Peyer's patch (tissue), 4 donors: ENCODE measurements at regions not wholly inside any gene's neighbourhood (a gene's known extent, or its start where the extent isn't known, plus 50 kb on each side); places are given as distances from the start of the nearest gene placed in this dataset.

Source experiments
- DNase-seq, 3 donors: peaks; one replicate each; pipeline ENCODE4 v3.0.0-alpha.2; 2017 to 2019
- H3K27ac ChIP-seq, 4 donors: fragments of 200-600 bp; sonication (generic); one replicate each; pipeline ENCODE4 v1.5.1; 2016 to 2019
- H3K27me3 ChIP-seq, 2 donors: fragments of 200-600 bp; sonication (generic); one replicate each; pipeline ENCODE4 v1.5.1; 2019
- H3K36me3 ChIP-seq, 3 donors: fragments of 200-600 bp; sonication (generic); one replicate each; pipeline ENCODE4 v1.5.1; 2016 to 2019
- H3K4me1 ChIP-seq, 4 donors: fragments of 200-600 bp; sonication (generic); one replicate each; pipeline ENCODE4 v1.5.1; 2016 to 2019
- H3K4me3 ChIP-seq, 4 donors: fragments of 200-600 bp; sonication (generic); 1 replicate in 3 of 4; 2 replicates in 1 of 4; pipeline ENCODE4 v1.5.1; 2016 to 2019; ENCODE audit warnings: mild to moderate bottlenecking in 1 of 4
- H3K9me3 ChIP-seq, 4 donors: fragments of 200-600 bp; sonication (generic); one replicate each; pipeline ENCODE4 v1.5.1; 2016 to 2019; ENCODE audit warnings: mild to moderate bottlenecking in 1 of 4
- CTCF ChIP-seq, 6 experiments: fragments of 450-650 bp in 4 of 6; fragments of 200-600 bp in 2 of 6; sonication (generic) in 1 of 6; IDR thresholded peaks; one replicate each; pipeline ENCODE4 v1.5.1; 2017 to 2019; ENCODE audit warnings: antibody characterized with exemption in 6 of 6, mild to moderate bottlenecking in 3 of 6, moderate library complexity in 1 of 6
- POLR2A ChIP-seq, 2 donors: fragments of 450-650 bp; IDR thresholded peaks; one replicate each; pipeline ENCODE4 v1.5.1; 2017; ENCODE audit warnings: antibody characterized with exemption in 2 of 2, mild to moderate bottlenecking in 2 of 2, moderate library complexity in 2 of 2

- Histone ChIP-seq H3K27ac (no peak overlapping the region), H3K9me3 (no peaks in the 10 kb centered on the region), H3K36me3 (no peaks in the 10 kb centered on the region), H3K4me1 (no peaks in the 10 kb centered on the region), H3K27me3 (no peaks in the 10 kb centered on the region), H3K4me3 (no peak overlapping the region)
- no peak for DNase-seq
- TF ChIP-seq POLR2A (IDR thresholded peaks at IDR 0.05), result no peak
- TF ChIP-seq CTCF (IDR thresholded peaks at IDR 0.05), result no peak
These were observed 852.7 kb upstream of the SLIT2 start for GRCh38 chr4:19399001-19399400.

- H3K4me3 ChIP-seq, result no peak overlapping the region
- H3K9me3 ChIP-seq, result no peaks in the 10 kb centered on the region
- H3K27ac ChIP-seq, result no peak overlapping the region
- no peaks in the 10 kb centered on the region for H3K4me1 ChIP-seq
- H3K36me3 ChIP-seq, result no peaks in the 10 kb centered on the region
- no peak for DNase-seq
- TF ChIP-seq CTCF (IDR thresholded peaks at IDR 0.05) (no peak), POLR2A (IDR thresholded peaks at IDR 0.05) (no peak)
- no peaks in the 10 kb centered on the region for H3K27me3 ChIP-seq
These were observed 864.9 kb upstream of the SLIT2 start for GRCh38 chr4:19386786-19387185.

- no peaks in the 10 kb centered on the region for H3K36me3 ChIP-seq
- H3K27ac ChIP-seq, result no peak overlapping the region
- no peaks in the 10 kb centered on the region for H3K9me3 ChIP-seq
- H3K27me3 ChIP-seq, result no peaks in the 10 kb centered on the region
- TF ChIP-seq POLR2A (IDR thresholded peaks at IDR 0.05) (no peak), CTCF (IDR thresholded peaks at IDR 0.05) (no peak)
- no peaks in the 10 kb centered on the region for H3K4me1 ChIP-seq
- H3K4me3 ChIP-seq, result no peak overlapping the region
- DNase-seq, result no peak
These were observed 868.5 kb upstream of the SLIT2 start for GRCh38 chr4:19382993-19383756.

GRCh38 chr4:19381068-19381467, 870.6 kb upstream of the SLIT2 start:
- no peaks in the 10 kb centered on the region for H3K36me3 ChIP-seq
- no peak for DNase-seq
- no peaks in the 10 kb centered on the region for H3K4me1 ChIP-seq
- H3K27me3 ChIP-seq, result no peaks in the 10 kb centered on the region
- no peak overlapping the region for H3K4me3 ChIP-seq
- H3K27ac ChIP-seq, result no peak overlapping the region
- H3K9me3 ChIP-seq, result no peaks in the 10 kb centered on the region
- TF ChIP-seq CTCF (IDR thresholded peaks at IDR 0.05), result no peak
- TF ChIP-seq POLR2A (IDR thresholded peaks at IDR 0.05), result no peak

GRCh38 chr4:19380600-19380999, 871.1 kb upstream of the SLIT2 start:
- Histone ChIP-seq H3K27ac (no peak overlapping the region), H3K36me3 (no peaks in the 10 kb centered on the region)
- TF ChIP-seq CTCF (IDR thresholded peaks at IDR 0.05) (no peak), POLR2A (IDR thresholded peaks at IDR 0.05) (no peak)

More at GRCh38 chr4:19380600-19380999, 871.1 kb upstream of the SLIT2 start:
- no peaks in the 10 kb centered on the region for H3K27me3 ChIP-seq
- no peak for DNase-seq
- no peaks in the 10 kb centered on the region for H3K9me3 ChIP-seq
- H3K4me1 ChIP-seq, result no peaks in the 10 kb centered on the region
- H3K4me3 ChIP-seq, result no peak overlapping the region
